Stimulated activated CD4-positive, alpha-beta T cell treated with anti-CD3 and anti-CD28 coated beads, Interleukin-4, amount 100 ng/mL, for 4 hours (primary cell): ENCODE measurements at regions not wholly inside any gene's neighbourhood (a gene's known extent, or its start where the extent isn't known, plus 50 kb on each side); places are given as distances from the start of the nearest gene placed in this dataset.
"Not testable (repeated sequence)": the region's sequence is repeated elsewhere in the genome, so short reads cannot be mapped to it uniquely, and the experiment has no call there.

Source experiments
- DNase-seq, 2 experiments: peaks; one replicate each; pipeline ENCODE4 v3.0.0-alpha.2; 2020

- DNase-seq, result no peak
Measured at GRCh38 chr9:6160579-6160978, 55.0 kb upstream of the IL33 start.

GRCh38 chr9:6153425-6153824 lies 62.2 kb upstream of the IL33 start:
- DNase-seq, result no peak

- no peak for DNase-seq
Measured at GRCh38 chr9:6152788-6153187, 62.8 kb upstream of the IL33 start.

- DNase-seq, result no peak
Measured at GRCh38 chr9:6150483-6150882, 65.1 kb upstream of the IL33 start.

GRCh38 chr9:6149315-6149714 lies 66.3 kb upstream of the IL33 start:
- DNase-seq, result no peak

- no peak for DNase-seq
Measured at GRCh38 chr9:6147846-6148245, 67.8 kb upstream of the IL33 start.

- DNase-seq, result no peak
Measured at GRCh38 chr9:6144947-6145346, 70.7 kb upstream of the IL33 start.

GRCh38 chr9:6142799-6143454 lies 72.7 kb upstream of the IL33 start:
- no peak for DNase-seq

GRCh38 chr9:6135780-6136179 lies 79.8 kb upstream of the IL33 start:
- not testable (repeated sequence) for DNase-seq

GRCh38 chr9:6134661-6135180 lies 80.9 kb upstream of the IL33 start:
- DNase-seq, result no peak

- DNase-seq, result no peak
Measured at GRCh38 chr9:6133346-6134063, 82.1 kb upstream of the IL33 start.

- no peak for DNase-seq
Measured at GRCh38 chr9:6132650-6133049, 83.0 kb upstream of the IL33 start.

GRCh38 chr9:6128030-6128429 lies 87.6 kb upstream of the IL33 start:
- DNase-seq, result no peak

- no peak for DNase-seq
Measured at GRCh38 chr9:6126377-6126776, 89.2 kb upstream of the IL33 start.

- no peak for DNase-seq
Measured at GRCh38 chr9:6123416-6123815, 92.2 kb upstream of the IL33 start.

GRCh38 chr9:6121707-6122106 lies 93.9 kb upstream of the IL33 start:
- no peak for DNase-seq

GRCh38 chr9:6114424-6114823 lies 99.0 kb upstream of the RANBP6 start:
- no peak for DNase-seq

- DNase-seq, result no peak
Measured at GRCh38 chr9:6113819-6114218, 98.4 kb upstream of the RANBP6 start.

GRCh38 chr9:6113312-6113711 lies 97.9 kb upstream of the RANBP6 start:
- no peak for DNase-seq

GRCh38 chr9:6109986-6110385 lies 94.6 kb upstream of the RANBP6 start:
- DNase-seq, result no peak

GRCh38 chr9:6109571-6109970 lies 94.1 kb upstream of the RANBP6 start:
- no peak for DNase-seq

- DNase-seq, result no peak
Measured at GRCh38 chr9:6106711-6107339, 91.4 kb upstream of the RANBP6 start.

GRCh38 chr9:6105738-6106137 lies 90.3 kb upstream of the RANBP6 start:
- no peak for DNase-seq

- DNase-seq, result not testable (repeated sequence)
Measured at GRCh38 chr9:6104406-6104805, 89.0 kb upstream of the RANBP6 start.
